SK-N-SH (cell line): ENCODE measurements at regions not wholly inside any gene's neighbourhood (a gene's known extent, or its start where the extent isn't known, plus 50 kb on each side); places are given as distances from the start of the nearest gene placed in this dataset.

ENCODE experiments used
- ELF1 ChIP-seq: IDR thresholded peaks from 2 replicates; pipeline ENCODE4 v1.4.0; 2012
- EZH2phosphoT487 ChIP-seq: fragments of 200-600 bp; sonication (generic); IDR thresholded peaks from 2 replicates; pipeline ENCODE4 v1.6.1; 2017; ENCODE audit warnings: low read depth, mixed run types, mild to moderate bottlenecking, antibody characterized with exemption, moderate library complexity, borderline replicate concordance
- FOXM1 ChIP-seq: IDR thresholded peaks from 2 replicates; pipeline ENCODE4 v1.4.0; 2012; ENCODE audit warnings: low read depth, mild to moderate bottlenecking
- MEF2A ChIP-seq: IDR thresholded peaks from 2 replicates; pipeline ENCODE4 v1.4.0; 2012; ENCODE audit warnings: low read depth, borderline replicate concordance
- NFIC ChIP-seq: IDR thresholded peaks from 2 replicates; pipeline ENCODE4 v1.4.0; 2012; ENCODE audit warnings: borderline replicate concordance
- NRF1 ChIP-seq: IDR thresholded peaks from 2 replicates; pipeline ENCODE4 v1.6.1; 2012; ENCODE audit warnings: low read depth, mild to moderate bottlenecking, low read length
- POLR2AphosphoS5 ChIP-seq: IDR thresholded peaks from 2 replicates; pipeline ENCODE4 v1.6.1; 2012; ENCODE audit warnings: low read depth, low read length
- RFX5 ChIP-seq: IDR thresholded peaks from 2 replicates; pipeline ENCODE4 v1.6.1; 2012; ENCODE audit warnings: mild to moderate bottlenecking, improper control_type of control experiment, low read length
- RXRA ChIP-seq: IDR thresholded peaks from 2 replicates; pipeline ENCODE4 v1.4.0; 2012; ENCODE audit warnings: low read depth, mild to moderate bottlenecking, borderline replicate concordance
- TAF1 ChIP-seq: IDR thresholded peaks from 2 replicates; pipeline ENCODE4 v1.6.1; 2012; ENCODE audit warnings: low read depth, mild to moderate bottlenecking, low read length, moderate library complexity, borderline replicate concordance
- YY1 ChIP-seq: IDR thresholded peaks from 2 replicates; pipeline ENCODE4 v1.4.0; 2012; ENCODE audit warnings: low read depth, mild to moderate bottlenecking
- TF ChIP-seq, protein P1 (sequence below): fragments of 200-600 bp; sonication (generic); IDR thresholded peaks from 2 replicates; pipeline ENCODE4 v1.6.1; 2017; ENCODE audit warnings: antibody characterized with exemption, mild to moderate bottlenecking, moderate library complexity
- TF ChIP-seq, protein P2 (sequence below): IDR thresholded peaks from 2 replicates; pipeline ENCODE4 v1.4.0; 2012; ENCODE audit warnings: low read depth

DNA sequence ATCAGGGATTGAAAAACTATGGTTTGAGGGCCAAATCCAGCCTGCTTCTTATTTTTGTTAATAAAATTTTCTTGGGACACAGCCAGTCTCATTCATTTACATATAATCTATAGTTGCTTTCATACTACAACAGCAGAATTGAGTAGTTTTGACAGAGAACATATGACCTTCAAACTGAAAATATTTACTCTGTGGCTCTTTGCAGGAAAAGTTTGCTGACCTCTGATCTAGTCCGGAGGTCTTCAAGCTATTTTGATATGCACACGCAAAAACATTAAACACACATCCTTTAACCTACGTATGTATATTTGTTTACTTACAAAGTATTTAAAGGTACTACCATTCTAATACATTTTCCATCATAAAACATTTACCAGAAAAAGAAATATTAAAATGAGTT, 76.5 kb upstream of the LARGE1 start:
- TF ChIP-seq YY1 = no peak
- no peak for TF ChIP-seq EZH2phosphoT487
- TF ChIP-seq, protein P1, sequence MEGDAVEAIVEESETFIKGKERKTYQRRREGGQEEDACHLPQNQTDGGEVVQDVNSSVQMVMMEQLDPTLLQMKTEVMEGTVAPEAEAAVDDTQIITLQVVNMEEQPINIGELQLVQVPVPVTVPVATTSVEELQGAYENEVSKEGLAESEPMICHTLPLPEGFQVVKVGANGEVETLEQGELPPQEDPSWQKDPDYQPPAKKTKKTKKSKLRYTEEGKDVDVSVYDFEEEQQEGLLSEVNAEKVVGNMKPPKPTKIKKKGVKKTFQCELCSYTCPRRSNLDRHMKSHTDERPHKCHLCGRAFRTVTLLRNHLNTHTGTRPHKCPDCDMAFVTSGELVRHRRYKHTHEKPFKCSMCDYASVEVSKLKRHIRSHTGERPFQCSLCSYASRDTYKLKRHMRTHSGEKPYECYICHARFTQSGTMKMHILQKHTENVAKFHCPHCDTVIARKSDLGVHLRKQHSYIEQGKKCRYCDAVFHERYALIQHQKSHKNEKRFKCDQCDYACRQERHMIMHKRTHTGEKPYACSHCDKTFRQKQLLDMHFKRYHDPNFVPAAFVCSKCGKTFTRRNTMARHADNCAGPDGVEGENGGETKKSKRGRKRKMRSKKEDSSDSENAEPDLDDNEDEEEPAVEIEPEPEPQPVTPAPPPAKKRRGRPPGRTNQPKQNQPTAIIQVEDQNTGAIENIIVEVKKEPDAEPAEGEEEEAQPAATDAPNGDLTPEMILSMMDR = no peak
- TF ChIP-seq TAF1 = no peak
- no peak for TF ChIP-seq FOXM1
- TF ChIP-seq NRF1 = no peak
- TF ChIP-seq RFX5 = no peak
- no peak for TF ChIP-seq NFIC
- TF ChIP-seq, protein P2, sequence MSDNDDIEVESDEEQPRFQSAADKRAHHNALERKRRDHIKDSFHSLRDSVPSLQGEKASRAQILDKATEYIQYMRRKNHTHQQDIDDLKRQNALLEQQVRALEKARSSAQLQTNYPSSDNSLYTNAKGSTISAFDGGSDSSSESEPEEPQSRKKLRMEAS = no peak
- TF ChIP-seq RXRA = no peak
- no peak for TF ChIP-seq ELF1
- TF ChIP-seq MEF2A = no peak
- TF ChIP-seq POLR2AphosphoS5 = no peak
